GM19240 (cell line): ENCODE measurements at regions not wholly inside any gene's neighbourhood (a gene's known extent, or its start where the extent isn't known, plus 50 kb on each side); places are given as distances from the start of the nearest gene placed in this dataset.
"Not testable (repeated sequence)": the region's sequence is repeated elsewhere in the genome, so short reads cannot be mapped to it uniquely, and the experiment has no call there.

Experiments used
- DNase-seq: peaks from one replicate; pipeline ENCODE4 v3.0.0; 2011; ENCODE audit warnings: low spot score; ENCODE audit not compliant: insufficient read length

DNA sequence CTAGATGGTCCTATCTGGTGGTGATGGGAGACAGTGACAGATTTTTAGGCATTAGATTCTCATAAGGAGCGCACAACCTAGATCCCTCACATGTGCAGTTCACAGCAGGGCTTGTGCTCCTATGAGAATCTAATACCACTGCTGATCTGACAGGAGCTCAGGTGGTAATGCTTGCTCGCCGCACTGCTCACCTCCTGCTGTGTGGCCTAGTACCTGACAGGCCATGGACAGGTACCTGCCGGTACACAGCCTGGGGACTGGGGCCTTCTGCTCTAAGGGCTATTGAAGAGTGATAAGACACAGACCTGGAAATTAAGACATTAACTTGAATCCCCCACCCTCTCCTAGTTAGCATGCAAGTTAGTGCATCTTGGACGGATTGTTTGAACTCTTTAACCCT, 64.4 kb downstream of the KLRB1 start:
- DNase-seq = not testable (repeated sequence)

DNA sequence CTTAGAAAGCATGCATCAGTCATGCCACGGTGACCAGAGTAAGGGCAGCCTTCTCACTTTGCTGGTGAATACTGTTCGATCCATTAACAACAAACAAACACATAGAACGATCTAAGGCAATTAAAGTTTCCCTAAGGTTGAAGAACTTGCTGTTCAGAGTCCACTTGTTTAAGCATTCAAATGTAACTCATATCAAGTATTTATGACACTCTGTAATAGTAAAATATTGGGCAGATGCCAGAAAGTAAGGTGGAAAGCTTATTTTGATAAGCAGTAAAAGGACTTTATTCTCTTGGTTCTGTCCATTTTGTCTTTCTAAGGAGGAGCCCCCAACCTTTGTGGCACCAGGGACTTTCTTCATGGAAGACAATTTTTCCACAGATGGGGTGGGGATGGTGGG, 64.9 kb downstream of the KLRB1 start:
- DNase-seq = not testable (repeated sequence)

DNA sequence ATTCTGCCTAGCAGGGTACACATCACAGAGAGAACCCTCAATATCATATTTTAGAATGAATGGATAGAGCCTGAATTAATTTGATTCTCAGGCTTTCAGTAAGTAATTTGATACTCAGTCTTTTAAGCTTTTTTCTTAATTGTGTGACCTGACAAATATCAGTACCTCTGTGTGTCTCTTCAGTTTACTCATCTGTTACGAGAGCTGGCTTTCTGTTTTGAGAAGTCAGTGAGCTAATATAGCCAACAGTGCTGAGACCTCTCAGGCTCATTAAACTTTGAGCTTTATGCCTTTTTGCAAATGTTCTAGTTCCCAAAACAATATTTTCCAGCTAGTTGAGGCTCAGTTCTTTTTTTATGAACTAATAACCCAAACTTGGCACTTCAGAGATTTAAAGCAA, 91.8 kb downstream of the KLRB1 start:
- not testable (repeated sequence) for DNase-seq

DNA sequence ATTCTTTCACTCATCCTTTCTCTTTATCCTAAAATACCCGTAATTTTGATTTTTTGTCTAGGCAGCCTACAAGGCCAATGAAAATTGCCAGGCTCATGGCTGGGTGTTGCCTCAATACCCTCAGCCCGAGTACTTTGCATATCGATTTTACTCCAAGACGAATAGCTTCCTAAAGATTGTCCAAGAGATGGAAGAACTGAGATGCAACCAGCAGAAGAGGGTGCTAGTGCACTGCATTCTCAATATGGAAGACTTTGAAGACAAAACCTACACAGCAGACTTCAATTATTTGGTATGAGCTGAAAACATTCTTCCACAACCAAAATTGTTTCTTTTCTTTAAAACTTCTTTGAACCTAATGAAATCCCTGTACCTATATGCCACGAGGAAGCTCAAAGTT, 95.0 kb downstream of the KLRB1 start:
- DNase-seq = not testable (repeated sequence)

DNA sequence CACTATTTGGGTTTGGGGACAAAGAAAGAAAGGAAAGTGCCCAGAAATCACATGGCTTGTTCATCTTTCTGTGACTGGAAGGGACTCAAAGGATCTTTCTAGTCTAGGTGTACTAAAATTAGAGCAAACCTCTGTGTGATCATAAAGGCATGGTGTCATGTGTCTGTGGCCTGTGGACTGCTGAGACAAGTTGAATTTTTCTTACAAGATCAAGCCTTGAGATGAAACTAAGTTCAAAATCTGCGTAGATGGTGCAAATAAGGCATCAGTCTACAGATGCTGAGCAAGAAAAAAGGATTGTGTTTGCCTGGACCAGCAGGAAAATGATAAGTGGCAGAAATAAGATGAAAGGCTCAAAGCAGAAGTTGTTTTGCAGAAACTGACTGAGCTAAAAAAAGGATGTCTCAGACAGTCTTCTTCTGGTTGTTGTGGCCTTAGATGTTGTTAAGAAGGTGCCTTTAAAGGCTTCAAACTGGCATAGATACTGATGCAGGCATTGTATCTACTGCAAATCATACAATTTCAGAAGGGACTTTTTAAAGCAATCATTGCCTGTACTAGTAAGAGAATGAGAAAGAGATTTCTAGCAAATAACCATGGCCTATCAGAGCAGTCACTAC, 97.2 kb downstream of the KLRB1 start:
- DNase-seq = not testable (repeated sequence)

DNA sequence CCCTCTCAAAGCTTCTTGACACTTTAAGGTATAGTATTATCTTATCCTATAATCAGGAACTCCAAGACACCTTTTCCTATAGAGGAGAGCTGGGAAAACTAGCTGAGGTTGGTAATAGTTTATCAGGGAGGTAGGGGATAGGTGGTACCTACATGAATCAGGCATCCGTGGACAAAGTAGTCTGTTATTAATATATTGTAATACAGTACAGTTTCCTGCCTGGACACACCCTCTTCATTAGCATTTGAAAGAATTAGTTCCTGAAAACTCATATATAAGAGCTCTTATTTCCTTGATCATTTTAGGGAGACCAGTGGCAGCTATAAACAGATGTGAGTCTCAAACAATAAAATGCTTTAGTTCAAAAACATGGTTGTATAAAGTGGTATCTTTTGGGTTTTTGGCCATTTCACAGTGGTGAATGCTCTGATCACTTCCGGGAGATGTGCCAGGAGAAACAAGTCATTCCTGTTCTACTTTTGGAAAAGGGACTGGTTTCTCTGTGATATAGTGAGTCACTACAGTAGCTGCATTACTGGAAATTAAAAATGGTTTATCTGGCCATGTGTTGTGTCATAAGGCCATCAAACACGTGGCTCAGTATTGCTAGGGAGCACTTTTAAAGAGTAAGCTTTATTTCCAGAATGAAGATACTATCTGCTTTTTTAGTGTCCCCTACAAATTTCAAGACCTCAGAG, 98.1 kb downstream of the KLRB1 start:
- DNase-seq = no peak

DNA sequence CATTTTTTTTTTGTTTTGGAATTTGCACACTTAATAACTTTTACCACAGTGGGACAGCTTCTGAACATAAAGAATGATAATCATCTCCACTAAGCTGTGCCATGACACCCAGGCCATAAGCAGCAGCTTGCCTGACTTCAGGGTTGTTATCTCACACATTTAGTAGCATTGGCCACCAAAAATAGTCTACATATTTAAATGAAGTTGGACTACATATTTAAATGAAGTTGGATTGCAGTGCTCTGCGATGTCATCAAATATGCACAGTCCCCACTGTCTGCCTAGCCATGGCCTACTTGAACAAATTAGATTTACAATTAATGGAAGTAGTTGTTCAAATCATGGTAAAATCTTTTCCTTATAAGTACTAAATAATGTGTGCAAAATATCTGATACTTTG, 101.0 kb downstream of the KLRB1 start:
- DNase-seq = no peak

DNA sequence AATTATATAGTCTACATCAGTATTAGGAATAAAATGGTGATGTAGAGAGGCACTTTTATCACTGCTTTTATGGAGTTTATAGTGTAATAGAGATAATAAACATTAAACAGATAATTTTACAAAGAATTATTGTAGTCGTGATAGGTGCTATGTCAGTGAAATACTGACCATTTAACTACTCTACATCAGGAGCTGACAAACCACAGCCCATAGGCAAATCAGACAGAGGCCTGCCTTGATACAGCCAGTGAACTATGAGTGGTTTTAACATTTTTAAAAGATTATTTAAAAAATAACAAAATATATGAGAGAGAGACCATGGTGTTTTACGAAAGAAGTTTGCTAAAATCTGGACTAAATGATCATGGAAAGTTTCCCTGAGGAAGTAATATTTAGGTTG, 104.3 kb downstream of the KLRB1 start:
- not testable (repeated sequence) for DNase-seq

DNA sequence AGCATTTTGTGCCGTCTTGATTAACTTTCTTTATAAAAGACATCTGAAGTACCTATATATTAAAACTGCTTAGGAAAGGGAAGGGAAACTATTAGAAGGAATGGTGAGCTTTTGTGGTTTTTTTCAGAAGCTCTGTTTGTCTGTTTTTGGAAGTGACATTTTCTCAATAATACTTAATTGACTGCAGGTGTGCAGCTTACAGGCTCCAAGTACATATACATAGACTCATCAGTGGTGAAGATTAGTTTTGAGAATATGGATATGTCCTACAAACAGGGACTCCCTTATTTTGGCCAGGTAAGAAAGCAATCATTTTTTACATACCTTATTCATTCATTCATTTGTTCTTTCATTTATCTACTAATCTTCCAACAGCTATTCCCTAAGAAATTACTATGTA, 104.9 kb downstream of the KLRB1 start:
- not testable (repeated sequence) for DNase-seq

DNA sequence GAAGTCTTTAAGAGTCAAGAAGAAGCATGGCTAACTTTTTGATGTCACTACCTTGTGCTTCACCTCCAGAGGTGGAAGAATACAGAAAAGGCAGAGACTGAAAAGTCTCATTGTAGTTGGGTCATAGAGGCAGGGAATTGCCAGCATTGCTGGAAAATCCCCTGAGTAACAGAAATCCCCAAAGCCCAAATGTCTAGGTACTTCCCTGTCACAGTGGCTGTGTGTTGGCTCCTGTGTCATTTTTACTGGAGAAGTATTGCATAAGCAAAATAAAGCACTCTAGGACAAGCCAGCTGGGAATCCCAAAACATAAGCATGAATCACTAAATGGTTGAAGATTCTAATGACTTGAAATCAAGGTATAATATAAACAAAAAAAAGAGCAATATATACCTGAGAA, 114.4 kb downstream of the KLRB1 start:
- DNase-seq = not testable (repeated sequence)

DNA sequence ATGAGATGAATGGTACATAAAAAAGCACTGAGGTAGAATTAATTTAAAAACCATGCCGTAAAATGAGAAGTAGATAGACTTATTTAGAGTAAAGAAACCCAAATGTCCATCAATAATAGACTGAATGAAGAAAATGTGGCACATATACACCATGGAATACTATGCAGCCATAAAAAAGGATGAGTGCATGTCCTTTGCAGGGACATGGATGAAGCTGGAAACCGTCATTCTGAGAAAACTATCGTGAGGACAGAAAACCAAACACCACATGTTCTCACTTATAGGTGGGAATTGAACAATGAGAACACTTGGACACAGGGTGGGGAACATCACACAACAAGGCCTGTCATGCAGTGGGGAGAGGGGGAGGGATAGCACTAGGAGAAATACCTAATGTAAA, 126.4 kb downstream of the KLRB1 start:
- DNase-seq = not testable (repeated sequence)

DNA sequence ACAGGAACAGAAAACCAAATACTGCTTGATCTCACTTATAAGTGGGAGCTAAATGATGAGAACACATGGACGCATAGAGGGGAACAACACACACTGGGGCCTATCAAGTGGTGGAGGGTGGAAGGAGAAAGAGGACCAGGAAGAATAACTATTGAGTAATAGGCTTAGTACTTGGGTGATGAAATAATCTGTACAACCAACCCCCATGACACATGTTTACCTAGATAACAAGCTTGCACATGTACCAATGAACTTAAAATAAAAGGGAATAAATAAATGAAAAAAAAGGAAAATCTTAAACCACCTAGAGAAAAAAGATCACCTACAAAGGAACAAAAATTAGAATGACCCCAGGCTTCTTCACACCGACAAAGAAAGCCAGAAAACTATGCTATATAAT, 133.5 kb downstream of the KLRB1 start:
- not testable (repeated sequence) for DNase-seq

DNA sequence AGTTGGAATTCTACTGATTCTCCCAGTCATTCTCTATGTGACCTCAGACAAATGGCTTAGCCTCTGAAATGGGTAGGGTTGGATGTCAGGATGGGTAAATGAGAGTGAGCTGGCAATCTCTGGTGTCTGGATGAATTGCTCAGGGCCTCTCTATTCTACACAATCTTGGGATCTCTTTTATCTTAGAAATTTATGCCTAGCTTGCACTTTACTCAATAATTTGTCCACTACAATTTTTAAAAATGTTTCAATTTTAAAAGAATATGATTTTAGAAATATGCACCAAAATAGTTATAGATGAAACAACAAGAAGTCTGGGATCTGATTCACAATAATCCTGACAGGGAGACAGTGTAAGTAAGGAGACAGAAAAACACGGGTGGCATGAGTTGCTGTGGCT, 134.1 kb downstream of the KLRB1 start:
- DNase-seq = not testable (repeated sequence)

DNA sequence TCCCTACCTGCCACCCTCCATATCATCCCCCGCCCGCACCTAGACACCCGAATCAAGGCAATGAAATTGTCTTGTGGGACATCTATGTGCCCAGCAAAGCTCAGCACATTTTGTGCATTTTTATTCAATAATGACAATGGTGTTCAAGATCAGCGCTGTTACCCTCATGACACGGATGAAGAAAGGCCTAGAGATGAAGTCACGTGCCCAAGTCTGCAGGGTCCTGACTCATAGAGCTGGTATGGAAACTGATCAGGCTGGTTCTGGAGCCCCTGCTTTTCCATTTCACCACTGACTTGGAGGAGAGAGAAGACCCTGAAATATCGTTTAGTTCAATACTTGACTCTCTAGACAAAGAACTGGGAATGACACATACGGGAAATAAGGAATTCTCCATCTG, 136.2 kb downstream of the KLRB1 start:
- DNase-seq = not testable (repeated sequence)

DNA sequence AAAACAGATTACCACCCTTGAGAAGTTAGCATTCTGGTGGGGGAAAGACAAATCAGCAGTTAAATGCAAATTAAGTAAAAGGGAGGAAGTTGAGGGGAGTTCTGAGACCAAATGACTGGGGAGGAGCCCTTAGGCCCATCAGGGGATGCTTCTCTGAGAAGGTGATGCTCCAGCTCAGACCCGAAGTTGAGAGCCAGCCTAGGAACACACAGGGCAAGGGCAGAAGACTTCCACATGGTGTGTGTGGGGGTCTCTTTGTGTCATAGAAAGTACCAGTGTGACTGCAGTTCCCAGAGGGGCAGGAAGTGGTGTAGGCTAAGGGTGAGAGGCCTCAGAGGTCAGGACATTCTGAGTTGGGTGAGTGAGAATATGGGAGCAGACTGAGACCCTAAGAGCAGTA, 137.3 kb downstream of the KLRB1 start:
- DNase-seq = not testable (repeated sequence)

DNA sequence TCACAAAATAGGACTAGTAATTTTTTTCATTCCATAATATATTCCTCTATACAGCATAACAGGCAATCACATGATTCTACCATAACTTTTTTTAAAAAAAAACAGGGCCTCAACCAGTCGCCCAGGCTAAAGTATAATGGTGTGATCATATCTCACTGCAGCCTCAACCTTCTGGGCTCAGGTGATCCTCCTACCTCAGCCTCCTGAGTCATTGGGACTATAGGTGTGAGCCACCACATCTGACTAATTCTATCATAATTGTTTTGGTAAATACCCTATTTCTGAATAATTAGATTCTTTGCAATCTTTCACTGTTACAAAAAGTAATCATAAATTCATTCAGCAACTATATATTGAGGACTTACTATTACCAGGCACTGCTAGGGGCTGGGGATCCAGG, 137.8 kb downstream of the KLRB1 start:
- DNase-seq = not testable (repeated sequence)

DNA sequence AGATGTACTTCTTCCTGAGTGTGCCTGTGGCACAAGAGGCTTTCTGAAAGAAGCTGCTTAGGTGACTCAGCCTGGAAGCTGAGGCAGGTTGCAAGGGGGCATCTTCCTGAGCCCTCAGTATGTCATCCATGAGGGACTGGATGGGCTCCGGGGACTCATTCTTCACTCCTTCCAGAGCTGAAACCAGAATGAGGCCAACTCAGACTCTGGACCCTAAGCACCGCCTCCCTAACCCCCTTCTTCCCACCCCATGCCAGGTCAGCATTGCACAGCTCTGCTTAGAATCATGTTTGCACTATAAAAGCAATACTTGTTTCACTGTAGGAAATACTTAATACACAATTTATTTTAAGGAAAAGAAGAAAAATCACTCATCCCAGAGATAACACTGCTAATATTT, 138.3 kb downstream of the KLRB1 start:
- DNase-seq = not testable (repeated sequence)

DNA sequence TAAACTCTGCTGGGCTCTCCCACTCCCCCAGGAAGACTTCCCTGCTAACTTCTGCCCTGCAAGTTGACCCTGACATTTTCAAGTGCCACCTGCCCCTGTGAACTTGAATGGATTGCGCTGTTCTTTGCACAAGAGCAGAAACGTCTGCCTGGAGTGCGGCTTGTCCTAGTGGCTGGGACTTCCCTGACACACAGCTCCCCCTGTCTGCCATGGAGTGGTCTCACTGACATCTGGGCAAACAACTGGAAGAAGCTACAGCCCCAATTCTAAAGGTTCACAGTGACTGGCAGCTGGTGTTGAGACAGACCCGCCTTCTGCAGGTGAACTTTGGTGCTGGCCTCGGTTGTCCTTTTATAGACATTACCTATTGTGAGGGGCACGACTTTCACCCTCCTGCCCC, 138.7 kb downstream of the KLRB1 start:
- DNase-seq = not testable (repeated sequence)

DNA sequence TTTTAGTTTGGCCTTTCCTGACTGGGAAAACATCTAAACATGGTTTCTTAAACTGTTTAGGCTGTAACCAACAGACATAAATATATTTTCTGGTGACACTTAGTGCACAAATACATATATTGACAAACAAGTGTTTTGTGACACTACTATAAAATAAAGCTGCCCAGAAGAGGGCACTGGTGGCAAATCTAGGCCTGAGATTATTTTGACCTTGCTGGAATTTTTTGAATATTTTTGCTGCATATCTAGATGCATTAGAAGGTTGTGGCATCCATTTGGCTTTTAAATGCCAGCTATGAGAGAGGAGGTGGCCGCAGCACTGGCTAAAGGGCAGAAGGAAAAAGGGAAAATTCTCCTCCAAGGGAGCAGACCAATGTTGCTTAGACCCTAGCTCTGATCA, 139.6 kb downstream of the KLRB1 start:
- DNase-seq = not testable (repeated sequence)

DNA sequence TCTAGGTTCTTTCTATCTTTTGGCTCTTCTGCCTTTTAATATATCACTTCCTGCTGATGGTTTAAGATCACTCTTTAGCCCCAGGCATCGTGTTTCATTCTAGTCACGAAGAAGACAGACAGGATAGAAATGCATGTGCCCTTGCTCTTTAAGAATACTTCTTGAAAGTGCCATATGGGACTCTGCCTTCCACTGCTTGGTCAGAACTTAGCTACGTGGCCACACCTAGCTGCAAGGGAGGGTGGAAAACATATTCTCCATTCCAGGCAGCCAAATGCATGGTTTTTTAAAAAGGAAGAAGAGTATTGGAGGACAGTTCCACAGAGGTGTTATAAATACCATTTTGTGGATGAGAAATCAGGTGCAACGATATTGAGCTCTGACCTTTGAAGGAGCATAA, 143.3 kb downstream of the KLRB1 start:
- DNase-seq = no peak

DNA sequence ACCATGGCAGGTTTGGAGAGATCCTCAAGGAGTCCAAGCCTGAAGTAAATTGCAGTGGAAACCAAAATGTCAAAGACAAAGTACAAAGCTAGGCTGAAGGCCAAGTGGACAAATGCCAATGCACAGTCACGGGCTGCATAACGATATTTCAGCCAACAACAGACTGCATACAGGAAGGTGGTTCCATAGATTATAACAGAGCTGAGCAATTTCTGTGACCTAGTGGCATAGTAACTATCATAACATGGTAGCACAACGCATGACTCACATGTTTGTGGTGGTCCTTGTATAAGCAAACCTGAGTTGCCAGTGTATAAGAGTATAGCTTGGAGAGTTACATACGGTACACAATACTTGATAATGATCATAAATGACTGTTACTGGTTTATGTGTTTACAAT, 152.2 kb downstream of the KLRB1 start:
- DNase-seq = not testable (repeated sequence)

DNA sequence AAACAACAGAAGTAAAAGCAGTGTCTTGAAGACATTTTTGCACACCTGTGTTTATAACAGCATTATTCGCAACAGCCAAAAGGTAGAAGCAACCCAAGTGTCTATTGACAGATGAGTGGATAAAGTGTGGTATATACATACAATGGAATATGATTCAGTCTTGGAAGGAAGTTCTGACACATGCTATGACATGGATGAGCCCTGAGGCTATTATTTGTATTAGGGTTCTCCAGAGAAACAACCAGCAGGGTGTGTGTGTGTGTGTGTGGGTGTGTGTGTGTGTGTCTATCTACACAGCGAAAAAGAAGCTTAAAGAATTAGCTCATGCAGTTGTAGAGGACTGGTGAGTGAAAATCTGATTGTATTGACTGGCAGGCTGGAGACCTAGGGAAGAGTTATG, 153.7 kb downstream of the KLRB1 start:
- not testable (repeated sequence) for DNase-seq

DNA sequence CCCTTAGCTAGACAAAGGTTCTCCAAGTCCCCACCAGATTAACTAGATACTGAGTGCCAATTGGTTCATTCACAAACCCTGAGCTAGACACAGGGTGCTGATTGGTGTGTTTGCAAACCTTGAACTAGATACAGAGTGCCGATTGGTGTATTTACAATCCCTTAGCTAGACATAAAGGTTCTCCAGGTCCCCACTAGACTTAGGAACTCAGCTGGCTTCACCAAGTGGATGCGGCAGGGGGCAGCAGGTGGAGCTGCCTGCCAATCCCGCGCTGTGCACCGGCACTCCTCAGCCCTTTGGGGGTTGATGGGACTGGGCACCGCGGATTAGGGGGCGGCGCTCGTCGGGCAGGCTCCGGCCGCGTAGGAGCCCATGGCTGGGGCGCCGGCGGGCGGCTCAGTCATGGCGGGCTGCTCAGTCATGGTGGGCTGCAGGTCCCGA, 157.6 kb downstream of the KLRB1 start:
- DNase-seq = not testable (repeated sequence)
